Stimulated activated CD8-positive, alpha-beta memory T cell treated with anti-CD3 and anti-CD28 coated beads, Interleukin-12 subunit alpha, Interleukin-12 subunit beta, amount 100 ng/mL, for 24 hours (primary cell): ENCODE measurements at regions not wholly inside any gene's neighbourhood (a gene's known extent, or its start where the extent isn't known, plus 50 kb on each side); places are given as distances from the start of the nearest gene placed in this dataset.
"Not testable (repeated sequence)": the region's sequence is repeated elsewhere in the genome, so short reads cannot be mapped to it uniquely, and the experiment has no call there.

Experiments
- DNase-seq: peaks from one replicate; pipeline ENCODE4 v3.0.0-alpha.2; 2020; ENCODE audit errors: extremely low read depth

DNA sequence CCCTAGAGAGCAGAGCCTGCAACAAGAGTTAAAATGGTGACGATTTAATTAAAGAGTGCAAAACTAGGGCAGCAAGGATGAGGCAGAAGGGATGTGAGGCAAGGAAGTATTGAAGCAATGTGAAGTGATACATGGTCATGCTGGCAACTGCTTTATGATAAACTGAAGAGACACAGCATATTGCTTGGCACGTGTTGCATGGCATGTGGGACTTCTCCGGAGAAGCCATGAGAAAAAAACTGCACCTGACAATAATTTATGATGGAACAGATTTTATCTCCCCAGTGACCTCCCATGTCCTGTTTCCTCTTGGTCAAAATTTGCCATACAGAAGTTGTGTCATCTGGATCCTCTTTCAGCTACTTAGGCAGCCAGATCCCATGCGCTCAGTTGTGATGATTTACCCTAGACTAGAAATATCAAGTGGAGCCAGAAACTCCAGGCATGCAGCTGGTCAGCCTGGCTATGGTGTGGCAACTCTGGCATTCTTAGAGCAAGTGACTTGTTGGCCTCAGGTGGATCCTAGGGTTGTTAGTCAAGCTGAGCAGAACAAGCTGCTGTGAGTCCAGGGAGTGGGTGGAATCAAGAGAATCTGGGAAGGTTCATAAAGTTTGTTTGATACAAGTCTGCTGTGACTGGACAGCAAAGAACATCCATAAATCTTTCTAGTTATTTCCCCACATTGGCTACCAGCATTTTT lies 611.4 kb upstream of the USP24 start:
- DNase-seq, result no peak

DNA sequence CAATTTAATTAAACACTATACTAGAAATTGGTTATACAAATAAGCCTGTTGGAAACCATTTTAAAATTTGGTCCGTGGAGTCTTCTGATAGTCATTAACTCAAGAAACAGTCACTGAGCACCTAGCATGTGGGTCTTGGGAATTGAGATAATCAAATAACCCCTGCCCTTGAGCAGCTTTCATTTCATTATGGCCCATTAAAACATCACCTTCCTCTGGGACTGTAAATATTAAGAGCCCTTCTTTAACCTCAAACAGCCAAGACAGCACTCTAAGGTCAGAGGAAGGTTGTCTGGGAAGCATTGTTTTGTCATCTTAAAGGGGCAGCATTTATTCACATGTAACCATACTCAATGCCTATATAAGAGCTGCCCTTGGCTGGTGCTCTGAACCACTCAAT lies 610.3 kb upstream of the USP24 start:
- DNase-seq, result no peak

GRCh38 chr1:55824251-55824640 lies 609.1 kb upstream of the USP24 start:
- DNase-seq, result no peak

- DNase-seq, result no peak
These were observed 608.5 kb upstream of the USP24 start for GRCh38 chr1:55823541-55824250.

- no peak for DNase-seq
These were observed 607.7 kb upstream of the USP24 start for GRCh38 chr1:55822891-55823290.

DNA sequence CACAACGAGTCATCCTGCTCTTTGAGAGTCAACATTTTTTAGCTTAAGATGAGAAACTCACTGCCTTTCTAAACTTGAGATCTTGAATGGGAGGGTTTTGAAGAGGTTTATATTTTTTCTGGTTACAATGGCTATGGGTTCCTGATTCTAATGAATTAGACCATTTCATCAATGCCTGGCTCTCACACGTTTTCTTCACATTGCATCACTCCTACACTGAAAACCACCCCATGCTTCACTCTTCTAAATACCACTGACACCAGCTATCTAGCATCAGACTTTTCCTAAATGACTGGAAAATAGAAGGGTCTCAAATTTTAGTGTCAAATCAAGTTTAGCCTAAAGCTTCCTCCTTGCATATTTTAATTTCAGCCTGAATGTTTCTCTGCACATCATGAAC lies 606.1 kb upstream of the USP24 start:
- DNase-seq, result no peak

- no peak for DNase-seq
These were observed 605.3 kb upstream of the USP24 start for GRCh38 chr1:55820501-55820900.

GRCh38 chr1:55819011-55819410 lies 603.8 kb upstream of the USP24 start:
- no peak for DNase-seq

DNA sequence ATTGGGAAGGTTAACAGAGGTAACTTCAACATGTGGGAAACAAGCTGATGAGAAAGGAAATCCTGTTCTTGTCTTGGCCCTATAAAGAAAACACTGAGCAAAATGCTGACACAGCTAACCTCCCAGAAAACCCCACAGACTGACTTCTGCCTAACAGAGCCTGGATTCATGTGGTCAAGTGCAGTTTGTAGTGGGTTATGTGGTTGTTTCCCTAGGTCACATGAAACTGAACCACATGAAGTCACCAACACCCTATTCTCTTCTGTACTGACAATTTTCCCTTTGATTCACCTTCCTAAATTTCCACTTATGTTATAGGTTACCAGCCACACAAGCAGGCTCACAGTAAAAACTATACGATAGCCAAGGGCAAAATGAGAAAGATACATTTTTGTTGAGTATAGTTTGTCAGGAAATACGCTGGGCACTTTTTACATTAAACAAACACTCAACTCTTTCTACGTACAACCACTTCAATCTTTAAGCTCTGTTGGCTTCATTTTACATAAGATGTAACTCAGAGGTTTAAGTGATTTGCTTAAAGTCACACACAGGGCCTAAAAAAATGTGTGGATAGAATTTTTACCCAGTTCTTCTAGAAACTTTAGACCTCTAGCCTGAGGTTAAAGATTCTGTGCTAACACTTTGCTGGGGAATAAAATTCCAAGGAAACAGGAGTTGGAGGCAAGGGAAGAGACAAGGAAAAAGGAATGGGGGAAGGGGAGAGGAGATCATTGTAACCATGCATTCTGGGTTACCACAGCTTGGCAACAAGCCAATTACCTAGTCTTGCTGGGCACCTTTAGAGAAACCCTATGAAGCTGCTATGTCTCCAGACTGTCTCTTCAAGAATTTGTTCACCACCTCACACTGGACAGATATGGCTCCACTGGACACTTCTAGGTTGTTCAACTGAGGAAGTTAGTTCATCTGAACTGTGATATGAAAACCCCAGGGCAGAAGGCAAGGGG lies 601.6 kb upstream of the USP24 start:
- DNase-seq, result no peak

- DNase-seq, result no peak
These were observed 600.7 kb upstream of the USP24 start for GRCh38 chr1:55815745-55816455.

DNA sequence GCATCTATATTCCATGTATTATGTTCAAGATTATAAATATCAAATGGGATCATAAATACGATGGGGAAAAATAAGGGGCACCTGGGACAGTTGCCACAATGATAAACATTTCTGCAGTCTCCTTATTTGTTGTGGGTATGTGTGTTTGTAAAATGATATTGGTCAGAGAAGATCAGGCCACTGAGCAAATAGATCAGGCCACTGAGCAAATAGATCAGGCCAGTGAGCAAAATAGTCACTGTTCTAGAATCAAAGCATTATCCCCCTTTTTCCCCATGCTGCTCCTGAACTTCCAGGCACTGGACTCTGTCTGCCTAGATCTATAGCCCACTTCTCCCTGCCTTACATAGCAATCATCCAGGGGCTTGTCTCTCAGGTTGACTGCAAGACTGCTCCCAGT lies 599.8 kb upstream of the USP24 start:
- DNase-seq, result no peak

DNA sequence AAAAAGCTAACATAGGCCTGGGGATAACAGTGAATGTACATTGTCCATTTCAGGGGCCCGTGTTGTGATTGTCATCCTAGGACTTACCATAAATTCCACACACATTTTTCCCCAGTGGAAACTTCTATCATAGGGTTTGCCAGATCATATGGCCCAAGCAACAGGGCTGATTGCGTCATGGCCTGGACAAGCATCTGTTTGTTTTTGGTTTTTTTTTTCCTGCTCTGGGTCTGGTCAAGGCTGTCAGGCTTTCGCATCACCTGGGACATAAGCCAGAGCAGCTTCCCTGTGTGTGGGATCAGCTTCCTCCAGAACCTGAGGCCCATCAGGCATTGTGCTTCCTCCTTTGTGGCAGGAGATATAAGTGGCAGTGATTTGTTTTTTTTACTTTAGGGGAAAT lies 598.5 kb upstream of the USP24 start:
- DNase-seq, result no peak

DNA sequence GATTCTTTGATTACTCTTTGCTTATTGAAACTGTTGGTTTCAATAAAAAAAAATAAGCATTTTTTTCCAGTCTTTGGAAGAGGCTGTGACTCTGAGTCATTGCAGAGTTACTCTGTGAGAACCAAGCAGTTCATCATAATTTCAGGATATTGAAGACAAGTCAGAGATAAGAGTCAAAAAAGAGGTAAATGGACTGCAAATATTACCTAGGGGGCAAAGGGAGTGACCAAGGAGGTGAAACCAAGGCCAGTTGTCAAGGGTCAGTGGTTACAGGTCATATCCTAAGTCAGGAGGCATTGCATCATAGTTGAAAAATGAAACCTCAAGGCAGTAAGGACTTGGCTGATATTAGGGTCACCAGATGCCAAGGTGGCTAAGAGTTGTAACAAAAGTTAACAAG lies 597.1 kb upstream of the USP24 start:
- DNase-seq, result no peak

- no peak for DNase-seq
These were observed 593.1 kb upstream of the USP24 start for GRCh38 chr1:55808263-55808662.

DNA sequence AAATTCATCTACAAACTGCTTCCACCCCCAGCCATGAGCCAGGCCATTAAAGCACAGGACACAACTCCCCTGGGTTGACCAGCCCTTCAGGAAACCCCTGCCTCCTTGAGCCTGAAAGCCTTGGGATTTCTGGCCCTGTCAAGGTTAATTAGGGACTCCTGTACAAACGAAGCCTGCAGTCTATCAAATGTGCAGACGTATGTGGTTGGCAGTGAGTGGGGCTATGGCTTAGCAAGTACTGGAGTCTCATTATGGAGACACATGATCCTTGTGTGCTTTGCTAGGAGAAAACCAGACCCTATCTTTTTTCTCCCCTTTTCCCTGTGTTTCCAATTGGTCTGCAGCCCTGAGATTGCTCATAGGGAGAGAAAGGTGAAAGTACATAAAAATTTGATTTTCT lies 588.3 kb upstream of the USP24 start:
- DNase-seq, result no peak

GRCh38 chr1:55801481-55801880 lies 586.3 kb upstream of the USP24 start:
- DNase-seq, result no peak

- DNase-seq, result no peak
These were observed 585.3 kb upstream of the USP24 start for GRCh38 chr1:55800503-55800902.

GRCh38 chr1:55793856-55794255 lies 578.7 kb upstream of the USP24 start:
- DNase-seq, result no peak

- DNase-seq, result no peak
These were observed 577.7 kb upstream of the USP24 start for GRCh38 chr1:55792870-55793269.

GRCh38 chr1:55789466-55789865 lies 574.3 kb upstream of the USP24 start:
- no peak for DNase-seq

- DNase-seq, result no peak
These were observed 571.2 kb upstream of the USP24 start for GRCh38 chr1:55786396-55786795.

- not testable (repeated sequence) for DNase-seq
These were observed 569.8 kb upstream of the USP24 start for GRCh38 chr1:55784941-55785450.
